ENCODE measurements at regions not wholly inside any gene's neighbourhood (a gene's known extent, or its start where the extent isn't known, plus 50 kb on each side); places are given as distances from the start of the nearest gene placed in this dataset.
"Not testable (repeated sequence)": the region's sequence is repeated elsewhere in the genome, so short reads cannot be mapped to it uniquely, and the experiment has no call there.

GRCh38 chr12:131321988-131322387 lies 368.3 kb downstream of the ADGRD1 start:
- no peak for DNase-seq

- DNase-seq, result not testable (repeated sequence)
Measured at GRCh38 chr12:131322460-131322859, 368.8 kb downstream of the ADGRD1 start.

GRCh38 chr12:131323879-131324278 lies 370.2 kb downstream of the ADGRD1 start:
- DNase-seq, result no peak

- DNase-seq, result no peak
Measured at GRCh38 chr12:131327521-131328488, 374.1 kb downstream of the ADGRD1 start.

GRCh38 chr12:131328861-131329845 lies 375.4 kb downstream of the ADGRD1 start:
- not testable (repeated sequence) for DNase-seq

GRCh38 chr12:131330106-131330815 lies 376.6 kb downstream of the ADGRD1 start:
- DNase-seq, result no peak

GRCh38 chr12:131331148-131331750 lies 377.5 kb downstream of the ADGRD1 start:
- no peak for DNase-seq

GRCh38 chr12:131332224-131332623 lies 378.5 kb downstream of the ADGRD1 start:
- DNase-seq, result no peak

GRCh38 chr12:131333136-131333535 lies 377.8 kb upstream of the SFSWAP start:
- no peak for DNase-seq

- no peak for DNase-seq
Measured at GRCh38 chr12:131333621-131334440, 377.1 kb upstream of the SFSWAP start.

- DNase-seq, result no peak
Measured at GRCh38 chr12:131334835-131335234, 376.1 kb upstream of the SFSWAP start.

- DNase-seq, result no peak
Measured at GRCh38 chr12:131335456-131335855, 375.4 kb upstream of the SFSWAP start.

GRCh38 chr12:131337861-131338260 lies 373.0 kb upstream of the SFSWAP start:
- DNase-seq, result not testable (repeated sequence)

- DNase-seq, result no peak
Measured at GRCh38 chr12:131340616-131341210, 370.2 kb upstream of the SFSWAP start.

GRCh38 chr12:131341608-131342007 lies 369.3 kb upstream of the SFSWAP start:
- not testable (repeated sequence) for DNase-seq

- DNase-seq, result not testable (repeated sequence)
Measured at GRCh38 chr12:131343436-131343835, 367.5 kb upstream of the SFSWAP start.

GRCh38 chr12:131344715-131345520 lies 366.0 kb upstream of the SFSWAP start:
- not testable (repeated sequence) for DNase-seq

- DNase-seq, result no peak
Measured at GRCh38 chr12:131345521-131346436, 365.1 kb upstream of the SFSWAP start.
